ENCODE measurements at regions not wholly inside any gene's neighbourhood (a gene's known extent, or its start where the extent isn't known, plus 50 kb on each side); places are given as distances from the start of the nearest gene placed in this dataset.

DNA sequence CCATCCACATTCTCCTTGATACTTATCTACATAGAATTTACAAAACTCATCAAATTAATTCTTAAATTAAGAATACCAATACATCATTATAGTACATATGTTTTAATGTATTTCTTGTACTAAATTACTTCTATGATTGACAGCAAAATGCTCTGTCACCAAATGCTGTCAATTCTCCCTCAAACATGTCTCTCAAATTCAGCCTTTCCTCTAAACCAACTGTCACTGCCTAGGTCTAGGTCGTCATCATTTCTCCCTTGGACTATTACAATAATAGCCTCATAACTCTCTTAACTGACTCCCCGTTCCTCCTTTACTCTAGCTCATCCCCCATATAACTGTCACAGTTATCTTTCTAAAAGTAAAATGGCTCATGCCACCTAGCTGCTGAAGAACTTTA lies 279.7 kb upstream of the FSTL5 start:
- H3K36me3 ChIP-seq = no peaks in the 10 kb centered on the region
- no peak overlapping the region for H3K27ac ChIP-seq
- TF ChIP-seq, protein P1, sequence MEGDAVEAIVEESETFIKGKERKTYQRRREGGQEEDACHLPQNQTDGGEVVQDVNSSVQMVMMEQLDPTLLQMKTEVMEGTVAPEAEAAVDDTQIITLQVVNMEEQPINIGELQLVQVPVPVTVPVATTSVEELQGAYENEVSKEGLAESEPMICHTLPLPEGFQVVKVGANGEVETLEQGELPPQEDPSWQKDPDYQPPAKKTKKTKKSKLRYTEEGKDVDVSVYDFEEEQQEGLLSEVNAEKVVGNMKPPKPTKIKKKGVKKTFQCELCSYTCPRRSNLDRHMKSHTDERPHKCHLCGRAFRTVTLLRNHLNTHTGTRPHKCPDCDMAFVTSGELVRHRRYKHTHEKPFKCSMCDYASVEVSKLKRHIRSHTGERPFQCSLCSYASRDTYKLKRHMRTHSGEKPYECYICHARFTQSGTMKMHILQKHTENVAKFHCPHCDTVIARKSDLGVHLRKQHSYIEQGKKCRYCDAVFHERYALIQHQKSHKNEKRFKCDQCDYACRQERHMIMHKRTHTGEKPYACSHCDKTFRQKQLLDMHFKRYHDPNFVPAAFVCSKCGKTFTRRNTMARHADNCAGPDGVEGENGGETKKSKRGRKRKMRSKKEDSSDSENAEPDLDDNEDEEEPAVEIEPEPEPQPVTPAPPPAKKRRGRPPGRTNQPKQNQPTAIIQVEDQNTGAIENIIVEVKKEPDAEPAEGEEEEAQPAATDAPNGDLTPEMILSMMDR (IDR thresholded peaks at IDR 0.05; ENCODE audit: low read depth, low read length) = no peak
- no peaks in the 10 kb centered on the region for H3K4me1 ChIP-seq (ENCODE audit: low read depth)
- H3K27me3 ChIP-seq = no peaks in the 10 kb centered on the region
- no peak for DNase-seq (ENCODE audit: low read depth in 1 of 2, low spot score in 1 of 2)
- H3K4me3 ChIP-seq = no peak overlapping the region
- H3K9me3 ChIP-seq (ENCODE audit: low read depth) = no peaks in the 10 kb centered on the region

DNA sequence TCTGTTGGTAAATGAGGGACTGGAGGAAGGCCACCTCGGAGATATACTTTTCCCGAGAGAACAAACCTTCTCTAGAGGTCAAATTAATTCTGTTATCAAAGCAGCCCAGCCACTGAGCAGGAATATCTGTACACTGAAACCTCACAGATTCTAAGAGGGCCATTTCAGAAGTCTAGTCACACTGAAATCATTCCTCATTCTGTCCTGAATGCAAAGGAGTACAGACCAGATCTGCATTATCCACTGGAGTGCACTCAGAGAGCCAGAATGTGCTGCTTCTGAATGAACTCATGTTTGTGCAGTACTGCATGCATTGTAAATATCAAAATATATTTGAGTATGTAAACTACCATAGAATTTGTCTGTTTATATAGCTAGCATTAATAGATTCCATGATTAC lies 278.3 kb upstream of the FSTL5 start:
- no peaks in the 10 kb centered on the region for H3K4me1 ChIP-seq (ENCODE audit: low read depth)
- no peak overlapping the region for H3K27ac ChIP-seq
- TF ChIP-seq, protein P1 (IDR thresholded peaks at IDR 0.05; ENCODE audit: low read depth, low read length) = no peak
- no peaks in the 10 kb centered on the region for H3K9me3 ChIP-seq (ENCODE audit: low read depth)
- peak in 1 of 2 donors; percentile 19 for DNase-seq (ENCODE audit: low read depth in 1 of 2, low spot score in 1 of 2)
- H3K36me3 ChIP-seq = no peaks in the 10 kb centered on the region
- H3K4me3 ChIP-seq = no peak overlapping the region
- H3K27me3 ChIP-seq = no peaks in the 10 kb centered on the region

DNA sequence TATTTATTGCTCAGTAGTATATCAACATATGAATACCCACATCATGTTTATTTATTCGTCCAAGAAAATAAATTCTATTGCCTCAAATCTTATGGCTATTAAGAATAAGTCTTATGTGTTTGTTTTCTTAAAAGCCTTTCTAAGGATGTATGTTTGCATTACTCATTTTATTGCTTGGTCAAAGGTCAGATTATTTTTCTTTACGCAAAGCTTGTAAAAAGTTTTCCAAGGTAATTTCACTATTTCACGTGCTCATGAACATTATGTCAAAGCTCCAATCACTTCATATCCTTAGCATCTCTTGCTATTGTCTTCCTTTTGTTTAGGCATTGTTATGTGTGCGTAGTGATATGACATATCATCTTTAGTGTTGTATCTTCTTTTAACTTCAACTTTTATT lies 258.5 kb upstream of the FSTL5 start:
- Histone ChIP-seq H3K4me3 (no peak overlapping the region), H3K4me1 (ENCODE audit: low read depth) (no peaks in the 10 kb centered on the region), H3K9me3 (ENCODE audit: low read depth) (no peaks in the 10 kb centered on the region), H3K27me3 (no peaks in the 10 kb centered on the region), H3K27ac (no peak overlapping the region), H3K36me3 (no peaks in the 10 kb centered on the region)
- no peak for DNase-seq (ENCODE audit: low read depth in 1 of 2, low spot score in 1 of 2)
- TF ChIP-seq, protein P1 (IDR thresholded peaks at IDR 0.05; ENCODE audit: low read depth, low read length) = no peak

DNA sequence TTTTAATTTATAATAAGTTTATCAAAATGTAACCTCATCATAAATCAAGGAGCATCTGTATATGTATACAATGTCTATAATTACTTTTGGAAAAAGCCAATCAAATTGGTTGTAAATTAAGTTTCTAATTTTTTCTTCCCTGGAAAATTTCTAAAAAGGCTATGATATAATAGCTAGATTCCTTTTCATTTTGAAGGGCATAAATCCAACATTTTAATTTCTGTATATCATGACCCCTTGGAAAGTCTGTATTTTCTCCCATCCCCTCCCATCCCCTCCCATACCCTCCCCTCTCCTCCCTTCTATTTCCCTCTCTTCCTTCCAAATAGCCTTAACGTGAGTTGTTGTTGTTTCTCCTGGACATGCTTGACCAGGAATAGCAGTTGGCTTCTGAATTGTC lies 247.1 kb upstream of the FSTL5 start:
- Histone ChIP-seq H3K27me3 (no peaks in the 10 kb centered on the region), H3K27ac (no peak overlapping the region), H3K4me1 (ENCODE audit: low read depth) (no peaks in the 10 kb centered on the region), H3K36me3 (no peaks in the 10 kb centered on the region), H3K9me3 (ENCODE audit: low read depth) (no peaks in the 10 kb centered on the region), H3K4me3 (no peak overlapping the region)
- DNase-seq (ENCODE audit: low read depth in 1 of 2, low spot score in 1 of 2) = no peak
- TF ChIP-seq, protein P1 (IDR thresholded peaks at IDR 0.05; ENCODE audit: low read depth, low read length) = no peak

DNA sequence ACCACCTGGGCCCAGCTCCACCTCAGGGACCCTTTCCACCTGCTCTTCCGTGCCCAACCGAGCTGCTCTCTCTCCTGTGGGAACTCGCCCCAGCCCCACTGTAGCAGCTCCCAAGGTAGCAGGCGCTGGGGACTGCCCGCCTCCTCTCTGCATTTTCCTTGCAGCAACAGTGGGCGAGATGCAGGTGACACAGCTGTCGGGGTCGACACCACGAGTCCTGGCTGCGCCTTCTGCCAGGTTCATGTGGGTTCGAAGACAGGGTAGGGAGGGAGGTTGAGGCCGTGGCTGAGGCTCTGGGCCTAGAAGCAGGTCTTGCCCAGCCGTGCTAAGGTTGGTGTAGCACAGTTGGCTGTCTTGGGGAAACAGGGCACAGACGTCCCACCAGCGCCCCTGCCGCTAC lies 245.2 kb upstream of the FSTL5 start:
- H3K4me1 ChIP-seq (ENCODE audit: low read depth) = no peaks in the 10 kb centered on the region
- H3K36me3 ChIP-seq = no peaks in the 10 kb centered on the region
- H3K4me3 ChIP-seq = no peak overlapping the region
- no peak for DNase-seq (ENCODE audit: low read depth in 1 of 2, low spot score in 1 of 2)
- H3K27ac ChIP-seq = no peak overlapping the region
- H3K9me3 ChIP-seq (ENCODE audit: low read depth) = peaks cover 2% of the 10 kb centered on the region
- TF ChIP-seq, protein P1 (IDR thresholded peaks at IDR 0.05; ENCODE audit: low read depth, low read length) = no peak
- H3K27me3 ChIP-seq = no peaks in the 10 kb centered on the region

DNA sequence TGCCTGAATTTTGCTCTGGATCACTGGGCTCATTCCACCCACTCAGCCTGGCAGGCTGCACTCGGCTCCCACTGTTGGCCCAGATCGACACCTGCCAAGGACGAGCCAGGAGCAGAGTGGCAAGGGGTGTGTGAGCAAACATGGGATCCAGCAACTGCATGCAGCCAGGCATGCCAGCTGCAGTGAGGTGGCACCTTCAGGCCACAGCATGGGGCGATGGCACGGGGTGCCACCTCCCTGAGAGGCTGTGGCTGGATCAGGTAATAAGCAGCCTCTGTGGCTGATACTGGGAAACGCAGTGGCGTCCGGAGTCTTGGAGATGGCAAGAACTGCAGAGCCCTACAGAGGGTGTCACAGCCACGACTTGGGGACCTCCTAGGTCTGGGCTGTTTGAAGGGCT lies 244.5 kb upstream of the FSTL5 start:
- H3K4me3 ChIP-seq = no peak overlapping the region
- H3K27ac ChIP-seq = no peak overlapping the region
- no peaks in the 10 kb centered on the region for H3K4me1 ChIP-seq (ENCODE audit: low read depth)
- peaks cover 2% of the 10 kb centered on the region for H3K9me3 ChIP-seq (ENCODE audit: low read depth)
- no peak for DNase-seq (ENCODE audit: low read depth in 1 of 2, low spot score in 1 of 2)
- H3K36me3 ChIP-seq = no peaks in the 10 kb centered on the region
- no peaks in the 10 kb centered on the region for H3K27me3 ChIP-seq
- TF ChIP-seq, protein P1 (IDR thresholded peaks at IDR 0.05; ENCODE audit: low read depth, low read length) = no peak
